GM19238 (cell line): ENCODE measurements at regions not wholly inside any gene's neighbourhood (a gene's known extent, or its start where the extent isn't known, plus 50 kb on each side); places are given as distances from the start of the nearest gene placed in this dataset.
"Not testable (repeated sequence)": the region's sequence is repeated elsewhere in the genome, so short reads cannot be mapped to it uniquely, and the experiment has no call there.

ENCODE experiments used
- DNase-seq: peaks from one replicate; pipeline ENCODE4 v3.0.0; 2011; ENCODE audit warnings: low spot score; ENCODE audit not compliant: insufficient read length

DNA sequence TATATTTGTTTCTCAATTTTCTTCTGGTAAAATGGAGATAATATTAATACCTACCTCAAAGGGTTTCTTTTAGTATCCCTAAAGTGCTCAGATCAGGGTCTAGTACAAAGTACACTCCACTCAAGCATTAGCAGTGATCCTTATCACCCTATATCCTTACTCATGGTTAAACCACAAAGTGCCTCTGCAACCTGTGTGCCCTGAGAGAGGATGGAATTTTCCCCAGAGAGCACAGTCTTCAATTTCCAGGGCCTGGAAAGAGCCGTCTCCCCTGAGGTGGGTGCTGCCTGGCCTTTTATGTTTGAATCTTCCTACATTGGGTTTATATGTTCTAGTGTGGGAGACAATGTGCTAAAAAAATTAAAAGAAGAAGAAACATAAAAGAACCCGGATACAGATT, 183.1 kb upstream of the FBXO33 start:
- no peak for DNase-seq

- no peak for DNase-seq
These were observed 182.2 kb upstream of the FBXO33 start for GRCh38 chr14:39614297-39614923.

- DNase-seq: no peak
These were observed 176.9 kb upstream of the FBXO33 start for GRCh38 chr14:39609119-39609518.

DNA sequence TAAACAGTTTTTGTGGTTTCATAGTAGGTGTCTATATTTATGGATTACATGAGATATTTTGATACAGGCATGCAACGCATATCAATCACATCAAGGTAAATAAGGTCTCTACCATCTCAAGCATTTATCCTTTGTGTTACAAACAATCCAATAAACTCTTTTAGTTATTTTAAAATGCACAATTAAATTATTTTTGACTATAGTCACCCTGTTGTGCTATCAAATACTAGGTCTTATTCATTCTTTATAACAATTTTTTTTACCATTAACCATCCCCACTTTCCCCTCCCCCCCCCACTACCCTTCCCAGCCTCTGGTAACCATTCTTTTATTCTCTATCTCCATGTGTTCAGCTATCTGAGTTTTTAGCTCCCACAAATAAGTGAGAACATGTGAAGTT, 175.7 kb upstream of the FBXO33 start:
- DNase-seq: no peak

- no peak for DNase-seq
These were observed 171.7 kb upstream of the FBXO33 start for GRCh38 chr14:39603942-39604341.

GRCh38 chr14:39593377-39593776, 161.1 kb upstream of the FBXO33 start:
- no peak for DNase-seq

DNA sequence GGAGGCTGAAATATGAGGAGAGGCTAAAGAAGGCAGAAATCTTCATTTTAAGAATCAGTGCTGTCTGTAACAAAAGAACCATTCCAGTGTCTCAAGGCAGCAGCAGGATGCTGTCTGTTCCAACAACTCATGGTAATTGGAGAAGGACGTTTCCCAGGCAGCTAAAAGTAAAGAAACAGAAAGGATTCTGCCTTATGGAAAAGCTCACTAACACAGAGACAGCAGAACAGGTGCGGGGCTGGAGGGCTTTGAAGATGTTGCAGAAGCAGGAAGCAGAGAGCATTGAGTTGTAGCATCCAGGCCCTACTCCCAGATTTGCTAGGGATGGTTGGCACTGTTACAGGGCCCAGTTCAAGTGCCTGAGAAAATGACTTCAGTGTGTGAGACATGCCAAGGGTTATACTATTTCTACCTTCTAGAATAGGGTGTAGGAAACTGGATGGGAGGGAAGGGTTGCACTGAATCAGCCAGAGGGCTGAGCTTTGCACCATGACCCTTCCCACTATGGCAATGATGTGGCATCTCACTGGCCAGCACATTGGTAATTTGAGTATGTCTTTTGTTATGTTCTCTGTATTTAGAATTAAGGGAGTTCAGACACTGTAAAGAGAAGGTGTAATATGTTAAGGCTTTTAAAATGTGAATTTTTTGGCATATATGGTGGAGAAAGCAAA, 160.0 kb upstream of the FBXO33 start:
- no peak for DNase-seq

GRCh38 chr14:39589882-39590281, 157.6 kb upstream of the FBXO33 start:
- DNase-seq: not testable (repeated sequence)

DNA sequence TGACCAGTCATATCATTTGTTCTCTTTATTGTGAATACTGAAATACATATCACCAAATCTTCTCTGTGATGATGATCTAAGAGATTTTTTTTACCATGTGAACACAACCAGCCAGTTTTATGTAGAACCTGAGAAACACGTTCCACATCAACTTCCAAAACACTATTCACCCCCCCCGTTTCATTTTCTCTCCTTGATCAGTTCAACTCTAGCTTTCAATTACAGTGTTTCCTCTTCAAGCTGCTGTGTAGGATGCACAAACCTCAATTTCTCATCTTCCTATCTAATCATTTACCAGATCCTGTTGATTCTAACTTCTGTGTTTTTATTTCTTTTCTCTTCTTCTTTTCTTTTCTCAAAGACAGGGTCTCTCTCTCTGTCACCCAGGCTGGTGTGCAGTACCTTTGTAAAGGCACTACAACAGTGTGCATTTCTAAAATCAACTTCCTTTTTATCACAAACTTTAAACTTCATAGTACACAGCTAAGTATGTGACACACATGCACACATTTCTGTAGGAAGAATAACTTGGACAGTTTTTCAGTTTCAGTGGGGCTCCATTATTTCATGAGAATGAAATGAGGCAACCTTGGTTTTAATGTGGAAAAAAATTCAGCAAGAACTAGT, 149.9 kb upstream of the FBXO33 start:
- DNase-seq: no peak

DNA sequence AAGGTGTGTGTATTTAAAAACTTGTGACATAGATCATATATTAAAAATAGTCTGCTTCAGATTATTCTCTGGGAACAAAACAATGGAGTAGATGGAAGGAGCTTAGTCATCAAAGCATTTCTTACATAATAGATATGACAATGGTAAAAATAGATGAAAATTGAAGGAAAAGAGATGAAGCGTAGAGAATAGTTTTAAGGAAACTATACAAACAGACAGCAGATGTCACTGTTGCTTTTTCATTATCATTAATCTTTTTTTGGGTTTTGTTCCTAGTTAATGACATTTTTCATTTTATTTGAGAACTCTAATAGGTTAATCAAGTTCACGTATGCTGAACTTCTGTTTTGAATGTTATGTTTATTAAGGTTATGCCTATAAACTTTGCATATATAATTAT, 149.2 kb upstream of the FBXO33 start:
- no peak for DNase-seq

GRCh38 chr14:39580696-39581095, 148.5 kb upstream of the FBXO33 start:
- no peak for DNase-seq

DNA sequence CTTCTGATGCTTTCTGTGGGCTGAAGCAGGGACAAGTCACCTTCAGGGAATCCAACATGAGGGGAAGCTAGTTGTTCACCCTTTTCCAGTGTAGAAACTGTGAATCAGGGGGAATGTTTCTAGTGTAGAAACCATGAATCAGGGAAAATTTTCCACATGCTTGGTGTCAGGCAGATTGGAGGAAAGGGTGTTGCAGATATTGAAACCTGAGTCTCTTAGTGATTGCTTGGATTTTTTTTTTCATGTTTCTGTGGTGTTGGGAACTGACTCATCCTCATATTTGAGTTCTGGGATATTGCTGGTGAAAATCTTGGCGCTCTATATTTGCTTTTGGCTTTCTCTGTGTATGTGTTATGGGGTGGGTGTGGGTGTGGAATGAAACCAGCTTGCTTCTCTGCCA, 144.5 kb upstream of the FBXO33 start:
- no peak for DNase-seq

DNA sequence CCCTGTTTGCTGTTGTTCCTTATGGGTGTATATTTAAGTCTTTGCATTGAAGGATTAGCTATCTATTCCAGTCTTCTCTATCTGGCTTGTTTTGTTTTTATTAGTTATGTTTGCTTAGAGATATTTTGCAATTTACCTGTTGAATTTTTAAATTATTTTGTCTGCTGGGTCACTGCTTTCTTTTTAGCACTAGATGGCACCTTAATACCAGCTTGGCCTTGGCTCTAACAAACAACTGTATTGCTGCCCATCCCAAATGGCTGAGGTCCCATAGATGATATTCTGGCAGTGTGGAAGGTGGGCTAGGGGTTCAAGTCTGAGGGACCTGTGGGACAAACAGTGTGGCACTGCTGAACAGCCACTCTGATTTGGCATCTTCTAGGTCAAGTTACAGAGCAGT, 144.0 kb upstream of the FBXO33 start:
- no peak for DNase-seq

DNA sequence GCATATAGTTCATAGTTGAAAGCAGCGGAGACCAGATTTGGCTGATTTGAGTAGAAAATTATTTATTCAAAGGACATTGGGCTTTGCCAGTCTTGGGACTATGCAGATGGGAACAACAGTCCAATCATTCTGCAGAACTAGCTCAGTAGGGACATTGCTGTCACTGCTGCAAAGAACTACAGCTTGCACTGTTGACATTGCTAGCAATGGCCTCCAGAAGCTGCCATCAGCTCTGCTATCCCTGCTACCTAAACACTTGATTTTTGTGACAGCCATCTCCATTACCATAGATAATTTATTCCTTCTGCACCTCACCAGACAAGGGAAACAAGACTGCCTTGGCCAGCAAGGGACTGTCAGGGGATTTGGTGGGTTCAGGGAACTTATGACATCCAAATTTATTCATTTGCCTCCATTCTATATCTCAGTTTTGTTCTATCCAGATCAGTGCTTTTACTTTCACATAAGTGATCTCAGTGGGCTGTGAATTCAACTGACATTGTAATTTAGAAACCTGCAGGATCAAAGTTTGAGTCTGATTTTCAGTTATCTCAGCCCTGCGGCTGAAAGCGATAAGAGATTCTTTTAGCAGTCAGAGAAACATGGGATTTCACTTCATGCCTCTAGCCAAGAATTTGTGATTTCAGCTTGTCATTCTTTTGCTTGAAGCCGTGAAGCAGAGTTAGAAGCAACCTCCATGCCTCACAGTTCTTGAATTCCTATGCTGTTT, 136.7 kb upstream of the FBXO33 start:
- no peak for DNase-seq

- no peak for DNase-seq
These were observed 134.6 kb upstream of the FBXO33 start for GRCh38 chr14:39566795-39567194.

- DNase-seq: no peak
These were observed 131.1 kb upstream of the FBXO33 start for GRCh38 chr14:39563361-39563760.

DNA sequence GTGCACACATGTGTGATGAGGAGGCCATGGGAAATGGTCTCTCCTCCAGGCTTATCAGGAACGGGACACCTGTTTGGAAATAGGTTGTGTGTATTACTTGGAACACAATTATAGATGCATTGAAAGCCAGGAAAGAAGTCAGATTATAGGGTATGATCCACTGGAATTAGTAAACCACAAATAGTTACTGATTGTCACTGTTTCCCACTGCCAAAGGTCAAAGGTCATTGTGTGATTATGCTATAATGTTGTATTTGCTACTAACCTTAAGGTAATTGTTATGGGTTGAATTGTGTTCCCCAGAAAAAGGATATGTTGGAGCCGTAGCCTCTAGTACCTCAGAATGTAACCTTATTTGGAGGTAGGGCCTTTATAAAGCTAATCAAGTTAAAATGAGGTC, 129.9 kb upstream of the FBXO33 start:
- DNase-seq: no peak

DNA sequence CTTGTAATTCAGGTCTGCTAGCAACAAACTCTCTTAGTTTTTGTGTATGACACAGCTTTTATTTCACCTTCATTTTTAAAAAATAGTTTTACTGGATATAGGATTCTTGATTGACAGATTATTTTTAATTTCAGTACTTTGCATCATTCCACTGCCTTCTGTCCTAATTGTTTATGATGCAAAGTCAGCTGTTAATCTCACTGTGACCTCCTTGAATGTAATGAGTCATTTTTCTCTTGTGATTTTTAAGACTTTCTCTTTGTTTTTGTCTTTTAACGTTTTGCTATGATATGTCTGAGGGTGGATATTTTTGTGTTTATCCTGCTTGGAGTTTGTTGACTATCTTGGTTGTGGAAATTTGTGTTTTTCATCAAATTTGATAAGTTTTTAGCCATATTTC, 126.3 kb upstream of the FBXO33 start:
- DNase-seq: no peak

DNA sequence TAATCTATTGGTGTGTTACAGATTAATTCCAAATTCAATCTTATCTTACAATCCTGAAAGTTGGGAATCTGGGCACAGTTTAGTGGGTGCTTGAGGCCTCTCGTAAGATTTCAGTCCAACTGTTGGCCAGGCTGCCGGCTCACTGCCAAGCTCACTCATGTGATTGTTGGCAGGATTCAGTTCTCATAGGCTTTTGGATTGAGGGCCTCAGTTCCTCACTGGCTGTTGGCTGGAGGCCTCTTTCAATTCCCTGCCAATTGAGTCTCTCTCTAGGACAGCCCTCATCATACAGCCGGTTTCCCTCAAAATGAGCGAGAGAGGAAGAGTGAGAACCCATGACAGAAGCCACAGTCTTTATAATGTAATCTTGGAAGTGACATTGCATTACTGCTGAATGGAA, 123.5 kb upstream of the FBXO33 start:
- DNase-seq: no peak

GRCh38 chr14:39554576-39554975, 122.3 kb upstream of the FBXO33 start:
- no peak for DNase-seq

GRCh38 chr14:39548358-39548757, 116.1 kb upstream of the FBXO33 start:
- no peak for DNase-seq

DNA sequence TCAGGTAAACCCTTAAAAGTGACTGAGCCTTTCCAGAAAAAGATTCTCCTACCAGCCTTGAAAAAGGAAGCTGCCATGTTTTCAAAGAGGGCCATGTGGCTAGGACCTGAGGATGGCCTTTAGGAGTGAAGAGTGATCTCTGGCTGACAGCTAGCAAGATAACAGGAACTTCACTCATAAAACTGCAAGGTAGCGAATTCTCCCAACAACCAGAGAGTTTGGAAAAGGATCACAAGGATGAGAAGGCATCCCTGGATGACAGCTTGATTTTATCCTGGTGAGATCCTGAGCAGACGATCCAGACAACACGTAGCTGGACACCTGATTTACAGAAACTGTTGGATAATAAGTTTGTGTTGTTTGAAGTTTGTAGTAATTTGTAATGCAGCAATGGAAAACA, 115.6 kb upstream of the FBXO33 start:
- no peak for DNase-seq
